Neutrophil (primary cell): ENCODE measurements at regions not wholly inside any gene's neighbourhood (a gene's known extent, or its start where the extent isn't known, plus 50 kb on each side); places are given as distances from the start of the nearest gene placed in this dataset.

ENCODE experiments used
- H3K27ac ChIP-seq: fragments of 200-600 bp; sonication (generic); 2 replicates; pipeline ENCODE4 v1.5.1; 2016; ENCODE audit warnings: mild to moderate bottlenecking, moderate library complexity
- H3K27me3 ChIP-seq: fragments of 200-600 bp; sonication (generic); 2 replicates; pipeline ENCODE4 v1.6.0; 2016; ENCODE audit warnings: mild to moderate bottlenecking
- H3K36me3 ChIP-seq: fragments of 200-600 bp; sonication (generic); 2 replicates; pipeline ENCODE4 v1.5.1; 2017
- H3K4me1 ChIP-seq, 2 experiments: fragments of 200-600 bp in 1 of 2; sonication (generic) in 1 of 2; 1 replicate in 1 of 2; 2 replicates in 1 of 2; pipeline versions ENCODE4 v1.5.1 to v1.6.1; 2013 to 2016; ENCODE audit warnings: low read depth in 1 of 2, low read length in 1 of 2, mild to moderate bottlenecking in 1 of 2, moderate library complexity in 1 of 2; ENCODE audit not compliant: control insufficient read depth in 1 of 2, insufficient read depth in 1 of 2
- H3K4me3 ChIP-seq, 2 experiments: fragments of 200-600 bp in 1 of 2; sonication (generic) in 1 of 2; 1 replicate in 1 of 2; 2 replicates in 1 of 2; pipeline ENCODE4 v1.5.1; 2013 to 2016; ENCODE audit warnings: low read depth in 1 of 2, low read length in 1 of 2, mild to moderate bottlenecking in 1 of 2, moderate library complexity in 1 of 2
- H3K9me3 ChIP-seq: fragments of 200-600 bp; sonication (generic); 2 replicates; pipeline ENCODE4 v1.5.1; 2016
- TF ChIP-seq, protein P1 (sequence below): fragments of 200-600 bp; sonication (generic); IDR thresholded peaks from 2 replicates; pipeline ENCODE4 v1.5.1; 2016; ENCODE audit warnings: antibody characterized with exemption

DNA sequence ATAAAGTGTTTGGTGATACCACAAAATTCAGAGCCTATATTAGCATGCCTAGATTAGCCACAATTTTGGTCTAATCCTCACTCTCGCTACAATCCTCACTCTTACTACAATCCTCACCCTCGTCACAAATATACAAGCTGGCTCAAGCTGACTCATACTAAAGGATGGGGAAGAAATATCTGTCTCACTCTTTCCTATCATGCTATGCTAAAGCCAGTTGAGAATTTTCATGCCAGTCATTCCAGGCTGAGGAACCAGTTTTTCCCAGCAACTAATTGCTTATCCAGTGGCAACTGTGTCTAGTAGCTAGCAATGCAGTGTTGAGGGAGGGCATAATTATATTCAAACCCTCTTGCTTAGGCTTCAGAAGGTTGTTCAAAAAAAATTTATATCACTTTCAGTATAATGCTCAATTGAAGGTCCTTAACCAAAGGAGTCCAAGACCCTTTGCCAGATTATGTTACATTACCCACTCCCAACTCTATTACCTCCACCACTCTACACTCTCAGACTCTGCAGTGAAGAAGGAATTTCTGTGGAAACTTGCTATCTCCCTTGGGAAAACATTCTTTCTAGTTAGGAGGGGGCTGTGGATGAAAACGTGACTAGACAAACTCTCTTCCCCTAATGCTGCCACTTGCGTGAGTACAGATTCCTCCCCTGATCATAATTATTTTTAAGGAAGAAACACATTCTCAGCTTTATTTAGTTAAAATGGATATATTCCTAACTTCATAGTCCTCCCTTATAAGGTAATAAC, 810.3 kb upstream of the ACO1 start:
- H3K27ac ChIP-seq: no peak overlapping the region
- H3K36me3 ChIP-seq: no peaks in the 10 kb centered on the region
- no peaks in the 10 kb centered on the region for H3K4me1 ChIP-seq
- H3K9me3 ChIP-seq: no peaks in the 10 kb centered on the region
- no peak overlapping the region for H3K4me3 ChIP-seq
- TF ChIP-seq, protein P1, sequence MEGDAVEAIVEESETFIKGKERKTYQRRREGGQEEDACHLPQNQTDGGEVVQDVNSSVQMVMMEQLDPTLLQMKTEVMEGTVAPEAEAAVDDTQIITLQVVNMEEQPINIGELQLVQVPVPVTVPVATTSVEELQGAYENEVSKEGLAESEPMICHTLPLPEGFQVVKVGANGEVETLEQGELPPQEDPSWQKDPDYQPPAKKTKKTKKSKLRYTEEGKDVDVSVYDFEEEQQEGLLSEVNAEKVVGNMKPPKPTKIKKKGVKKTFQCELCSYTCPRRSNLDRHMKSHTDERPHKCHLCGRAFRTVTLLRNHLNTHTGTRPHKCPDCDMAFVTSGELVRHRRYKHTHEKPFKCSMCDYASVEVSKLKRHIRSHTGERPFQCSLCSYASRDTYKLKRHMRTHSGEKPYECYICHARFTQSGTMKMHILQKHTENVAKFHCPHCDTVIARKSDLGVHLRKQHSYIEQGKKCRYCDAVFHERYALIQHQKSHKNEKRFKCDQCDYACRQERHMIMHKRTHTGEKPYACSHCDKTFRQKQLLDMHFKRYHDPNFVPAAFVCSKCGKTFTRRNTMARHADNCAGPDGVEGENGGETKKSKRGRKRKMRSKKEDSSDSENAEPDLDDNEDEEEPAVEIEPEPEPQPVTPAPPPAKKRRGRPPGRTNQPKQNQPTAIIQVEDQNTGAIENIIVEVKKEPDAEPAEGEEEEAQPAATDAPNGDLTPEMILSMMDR: no peak
- H3K27me3 ChIP-seq: no peaks in the 10 kb centered on the region

DNA sequence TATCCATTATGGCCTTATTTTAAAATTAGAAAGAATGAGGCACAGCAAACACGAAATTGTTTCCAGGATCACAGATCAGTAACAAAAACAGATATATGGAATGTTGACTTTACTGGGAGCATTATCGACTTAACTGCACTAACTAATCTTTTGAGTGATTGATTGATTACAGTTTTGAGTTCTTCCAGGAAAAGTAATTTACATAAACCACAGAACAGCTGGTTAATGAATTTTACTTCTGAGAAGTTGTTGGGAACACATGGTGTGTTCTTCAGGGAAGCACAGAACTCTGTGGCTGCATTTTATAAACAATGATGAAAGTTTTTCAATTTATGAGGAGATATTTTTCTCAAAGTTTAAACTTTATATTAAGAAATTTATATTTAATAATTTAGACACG, 802.4 kb upstream of the ACO1 start:
- Histone ChIP-seq H3K4me3 (no peak overlapping the region), H3K36me3 (no peaks in the 10 kb centered on the region), H3K27me3 (no peaks in the 10 kb centered on the region), H3K4me1 (no peaks in the 10 kb centered on the region), H3K27ac (no peak overlapping the region), H3K9me3 (no peaks in the 10 kb centered on the region)
- TF ChIP-seq, protein P1: no peak

DNA sequence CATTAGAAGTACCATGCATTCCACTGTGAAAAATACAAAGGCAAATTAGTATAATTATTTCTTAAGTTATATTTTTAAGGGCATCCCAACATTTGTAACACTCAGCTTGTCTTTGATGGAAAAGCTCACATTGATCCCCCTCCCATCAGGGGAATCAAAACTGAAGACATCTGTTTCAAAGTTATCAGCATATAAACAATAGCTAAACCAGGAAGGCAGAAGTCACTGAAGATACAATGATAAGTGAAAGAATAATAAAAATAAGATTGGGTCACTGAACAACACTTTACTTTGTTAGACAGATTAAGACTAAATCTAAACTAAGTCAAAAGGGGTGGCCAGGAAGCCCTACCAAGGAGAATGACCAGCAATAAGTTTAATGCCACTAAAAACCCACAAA, 801.9 kb upstream of the ACO1 start:
- TF ChIP-seq, protein P1: no peak
- H3K27ac ChIP-seq: no peak overlapping the region

DNA sequence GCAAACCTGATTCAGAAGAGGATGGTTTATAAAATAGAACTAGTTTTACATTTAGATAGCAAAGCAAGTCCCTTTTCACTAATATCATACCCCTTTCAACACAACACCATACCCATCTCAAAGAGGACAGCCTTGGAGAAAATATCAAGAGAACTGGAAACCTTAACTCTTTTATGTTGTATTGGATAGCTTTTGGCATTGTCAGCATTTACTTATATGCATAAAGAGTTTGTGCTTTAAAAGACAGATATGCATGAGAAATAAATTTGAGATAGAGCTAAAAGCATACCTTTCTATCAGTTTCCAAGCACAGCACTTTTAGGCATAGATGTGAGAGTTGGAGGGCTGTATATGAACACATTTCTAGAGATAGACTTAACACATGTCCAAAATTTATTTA, 799.3 kb upstream of the ACO1 start:
- H3K4me1 ChIP-seq: no peaks in the 10 kb centered on the region
- H3K36me3 ChIP-seq: no peaks in the 10 kb centered on the region
- TF ChIP-seq, protein P1: no peak
- no peaks in the 10 kb centered on the region for H3K27me3 ChIP-seq
- no peak overlapping the region for H3K27ac ChIP-seq
- H3K4me3 ChIP-seq: no peak overlapping the region
- H3K9me3 ChIP-seq: no peaks in the 10 kb centered on the region

More for the DNA sequence above, 801.9 kb upstream of the ACO1 start:
- H3K36me3 ChIP-seq: no peaks in the 10 kb centered on the region
- H3K9me3 ChIP-seq: no peaks in the 10 kb centered on the region
- no peaks in the 10 kb centered on the region for H3K27me3 ChIP-seq
- no peak overlapping the region for H3K4me3 ChIP-seq
- H3K4me1 ChIP-seq: no peaks in the 10 kb centered on the region

DNA sequence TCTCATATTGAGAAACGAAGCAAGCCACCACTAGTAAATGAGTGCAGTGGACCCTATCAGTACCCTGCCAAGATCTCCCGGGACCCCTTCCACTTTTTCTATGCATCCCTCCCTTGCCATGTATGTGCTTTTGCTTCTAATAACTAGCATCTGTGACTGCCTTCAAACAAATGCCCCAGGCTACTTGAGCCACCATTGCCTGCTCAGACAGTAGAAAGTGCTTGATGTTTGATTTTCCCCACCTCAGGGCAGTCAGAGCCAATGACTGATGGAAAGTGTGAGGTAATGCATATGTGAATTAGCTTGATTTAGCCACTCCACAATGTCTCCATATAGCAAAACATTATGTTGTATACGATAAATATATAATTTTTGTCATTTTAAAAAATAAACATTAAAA, 797.3 kb upstream of the ACO1 start:
- Histone ChIP-seq H3K27me3 (no peaks in the 10 kb centered on the region), H3K4me3 (no peak overlapping the region), H3K27ac (no peak overlapping the region), H3K9me3 (no peaks in the 10 kb centered on the region), H3K36me3 (no peaks in the 10 kb centered on the region), H3K4me1 (no peaks in the 10 kb centered on the region)
- TF ChIP-seq, protein P1: no peak
